SU-DHL-6 (cell line): ENCODE measurements at regions not wholly inside any gene's neighbourhood (a gene's known extent, or its start where the extent isn't known, plus 50 kb on each side); places are given as distances from the start of the nearest gene placed in this dataset.

ENCODE experiments used
- H2AFZ ChIP-seq: fragments of 200-600 bp; sonication (generic); 2 replicates; pipeline ENCODE4 v1.6.1; 2014; ENCODE audit warnings: low read depth, mild to moderate bottlenecking, moderate library complexity, mixed read lengths, antibody characterized with exemption, low read length; ENCODE audit not compliant: severe bottlenecking
- H3F3A ChIP-seq: fragments of 200-600 bp; shearing (Covaris generic); 2 replicates; pipeline ENCODE4 v1.6.0; 2016; ENCODE audit warnings: antibody characterized with exemption, mild to moderate bottlenecking; ENCODE audit not compliant: insufficient read depth
- H3K27ac ChIP-seq: fragments of 200-600 bp; sonication (generic); 2 replicates; pipeline ENCODE4 v1.5.1; 2016; ENCODE audit warnings: low read depth, mild to moderate bottlenecking, low read length, moderate library complexity, mixed read lengths
- H3K27me3 ChIP-seq: fragments of 200-600 bp; sonication (generic), shearing (Covaris generic); 2 replicates; pipeline ENCODE4 v1.6.0; 2014; ENCODE audit warnings: mild to moderate bottlenecking, low read length
- H3K36me3 ChIP-seq: fragments of 200-600 bp; sonication (generic); 2 replicates; pipeline ENCODE4 v1.6.1; 2014; ENCODE audit warnings: mild to moderate bottlenecking, low read length, mixed read lengths
- H3K4me2 ChIP-seq: fragments of 300-600, 200-600 bp; shearing (Covaris generic), sonication (generic); 2 replicates; pipeline ENCODE4 v1.6.0; 2014; ENCODE audit warnings: low read length, low read depth, mild to moderate bottlenecking; ENCODE audit not compliant: poor library complexity, severe bottlenecking
- H3K4me3 ChIP-seq: fragments of 200-600 bp; sonication (generic); 2 replicates; pipeline ENCODE4 v1.5.1; 2014; ENCODE audit warnings: antibody characterized with exemption, low read length, mild to moderate bottlenecking, mixed read lengths; ENCODE audit not compliant: insufficient read depth, poor library complexity, severe bottlenecking
- H3K79me2 ChIP-seq: fragments of 200-600 bp; sonication (generic); 2 replicates; pipeline ENCODE4 v1.6.1; 2014; ENCODE audit warnings: mild to moderate bottlenecking, low read length, moderate library complexity; ENCODE audit not compliant: insufficient read depth
- H3K9ac ChIP-seq: fragments of 200-600 bp; sonication (generic); 2 replicates; pipeline ENCODE4 v1.7.0; 2014; ENCODE audit warnings: mild to moderate bottlenecking, low read length
- H3K9me2 ChIP-seq: fragments of 200-600 bp; sonication (generic); replicated peaks from 2 replicates; pipeline ENCODE4 v1.6.1; 2014; ENCODE audit warnings: low read length; ENCODE audit not compliant: insufficient read depth
- H3K9me3 ChIP-seq: fragments of 200-600 bp; sonication (generic); 2 replicates; pipeline ENCODE4 v1.6.1; 2014; ENCODE audit warnings: low read length, mixed read lengths; ENCODE audit not compliant: insufficient read depth
- H4K20me1 ChIP-seq: fragments of 200-600 bp; sonication (generic); 2 replicates; pipeline ENCODE4 v1.6.1; 2014; ENCODE audit warnings: low read depth, mild to moderate bottlenecking, antibody characterized with exemption, low read length, moderate library complexity, mixed read lengths
- EZH2phosphoT487 ChIP-seq: fragments of 200-600 bp; sonication (generic), shearing (Covaris generic); conservative IDR thresholded peaks from 2 replicates; pipeline ENCODE4 v1.6.1; 2018; ENCODE audit warnings: mild to moderate bottlenecking, antibody characterized with exemption, low read length, moderate library complexity, mixed read lengths
- TF ChIP-seq, protein P1 (sequence below): fragments of 200-600 bp; sonication (generic); IDR thresholded peaks from one replicate; pipeline ENCODE4 v1.5.1; 2017; ENCODE audit warnings: antibody characterized with exemption, mild to moderate bottlenecking, low read length, moderate library complexity; ENCODE audit not compliant: insufficient read depth, poor library complexity, severe bottlenecking

DNA sequence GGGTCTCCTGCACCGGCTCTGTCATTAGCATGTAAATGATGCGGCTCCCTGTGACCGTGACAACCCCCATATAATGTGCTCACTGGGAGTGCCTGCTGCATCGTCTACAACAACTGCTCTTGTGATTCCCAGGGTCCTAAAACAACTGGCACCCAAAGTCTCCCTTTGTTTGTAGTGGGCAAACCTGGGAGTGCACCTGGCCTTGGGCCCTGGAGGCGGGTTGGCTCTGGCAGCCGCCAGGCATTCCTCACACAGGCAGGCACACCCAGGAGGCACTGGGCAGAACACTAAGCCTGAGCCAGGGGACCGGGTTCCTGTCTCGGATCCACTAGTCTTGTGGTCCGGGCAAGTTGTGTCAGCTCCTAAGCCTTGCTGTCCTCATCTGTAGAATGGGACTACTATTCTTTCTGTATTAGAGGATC is 115.5 kb upstream of the GPR26 start:
- Histone ChIP-seq H4K20me1 (no peaks in the 10 kb centered on the region), H3K4me2 (no peak overlapping the region), H3K9ac (no peak overlapping the region), H3K9me2 (no peaks in the 10 kb centered on the region), H3K36me3 (no peaks in the 10 kb centered on the region), H2AFZ (no peak overlapping the region), H3K79me2 (no peaks in the 10 kb centered on the region), H3K9me3 (no peaks in the 10 kb centered on the region), H3K4me3 (no peak overlapping the region), H3K27ac (no peak overlapping the region), H3K27me3 (no peaks in the 10 kb centered on the region), H3F3A (no peaks in the 10 kb centered on the region)
- no peak for TF ChIP-seq EZH2phosphoT487
- TF ChIP-seq, protein P1, sequence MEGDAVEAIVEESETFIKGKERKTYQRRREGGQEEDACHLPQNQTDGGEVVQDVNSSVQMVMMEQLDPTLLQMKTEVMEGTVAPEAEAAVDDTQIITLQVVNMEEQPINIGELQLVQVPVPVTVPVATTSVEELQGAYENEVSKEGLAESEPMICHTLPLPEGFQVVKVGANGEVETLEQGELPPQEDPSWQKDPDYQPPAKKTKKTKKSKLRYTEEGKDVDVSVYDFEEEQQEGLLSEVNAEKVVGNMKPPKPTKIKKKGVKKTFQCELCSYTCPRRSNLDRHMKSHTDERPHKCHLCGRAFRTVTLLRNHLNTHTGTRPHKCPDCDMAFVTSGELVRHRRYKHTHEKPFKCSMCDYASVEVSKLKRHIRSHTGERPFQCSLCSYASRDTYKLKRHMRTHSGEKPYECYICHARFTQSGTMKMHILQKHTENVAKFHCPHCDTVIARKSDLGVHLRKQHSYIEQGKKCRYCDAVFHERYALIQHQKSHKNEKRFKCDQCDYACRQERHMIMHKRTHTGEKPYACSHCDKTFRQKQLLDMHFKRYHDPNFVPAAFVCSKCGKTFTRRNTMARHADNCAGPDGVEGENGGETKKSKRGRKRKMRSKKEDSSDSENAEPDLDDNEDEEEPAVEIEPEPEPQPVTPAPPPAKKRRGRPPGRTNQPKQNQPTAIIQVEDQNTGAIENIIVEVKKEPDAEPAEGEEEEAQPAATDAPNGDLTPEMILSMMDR, result no peak

DNA sequence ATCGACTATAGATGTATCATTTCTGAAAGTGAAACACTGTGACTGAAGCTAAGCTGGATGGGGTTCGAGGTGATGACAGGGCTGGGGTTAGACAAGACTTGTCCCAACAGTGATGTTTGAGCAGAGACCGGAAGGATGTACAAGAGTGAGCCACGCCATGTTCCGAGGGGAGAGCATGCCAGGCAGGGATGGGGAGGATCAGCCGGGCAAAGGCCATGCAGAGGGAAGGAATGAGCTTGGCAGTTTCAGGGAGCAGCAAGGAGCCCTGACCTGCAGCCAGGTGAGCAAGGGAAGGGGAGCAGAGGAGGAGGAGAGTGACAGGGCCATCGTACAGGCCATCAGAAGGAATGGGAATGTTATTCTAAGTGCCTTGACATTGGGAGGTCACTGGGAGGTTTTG is 114.9 kb upstream of the GPR26 start:
- no peaks in the 10 kb centered on the region for H3K9me3 ChIP-seq
- TF ChIP-seq, protein P1, result no peak
- TF ChIP-seq EZH2phosphoT487, result no peak
- H3K4me2 ChIP-seq, result no peak overlapping the region
- no peaks in the 10 kb centered on the region for H3K36me3 ChIP-seq
- H2AFZ ChIP-seq, result no peak overlapping the region
- no peaks in the 10 kb centered on the region for H3F3A ChIP-seq
- no peak overlapping the region for H3K4me3 ChIP-seq
- no peak overlapping the region for H3K27ac ChIP-seq
- H3K79me2 ChIP-seq, result no peaks in the 10 kb centered on the region
- H3K9ac ChIP-seq, result no peak overlapping the region
- no peaks in the 10 kb centered on the region for H4K20me1 ChIP-seq
- H3K9me2 ChIP-seq, result no peaks in the 10 kb centered on the region
- H3K27me3 ChIP-seq, result no peaks in the 10 kb centered on the region

DNA sequence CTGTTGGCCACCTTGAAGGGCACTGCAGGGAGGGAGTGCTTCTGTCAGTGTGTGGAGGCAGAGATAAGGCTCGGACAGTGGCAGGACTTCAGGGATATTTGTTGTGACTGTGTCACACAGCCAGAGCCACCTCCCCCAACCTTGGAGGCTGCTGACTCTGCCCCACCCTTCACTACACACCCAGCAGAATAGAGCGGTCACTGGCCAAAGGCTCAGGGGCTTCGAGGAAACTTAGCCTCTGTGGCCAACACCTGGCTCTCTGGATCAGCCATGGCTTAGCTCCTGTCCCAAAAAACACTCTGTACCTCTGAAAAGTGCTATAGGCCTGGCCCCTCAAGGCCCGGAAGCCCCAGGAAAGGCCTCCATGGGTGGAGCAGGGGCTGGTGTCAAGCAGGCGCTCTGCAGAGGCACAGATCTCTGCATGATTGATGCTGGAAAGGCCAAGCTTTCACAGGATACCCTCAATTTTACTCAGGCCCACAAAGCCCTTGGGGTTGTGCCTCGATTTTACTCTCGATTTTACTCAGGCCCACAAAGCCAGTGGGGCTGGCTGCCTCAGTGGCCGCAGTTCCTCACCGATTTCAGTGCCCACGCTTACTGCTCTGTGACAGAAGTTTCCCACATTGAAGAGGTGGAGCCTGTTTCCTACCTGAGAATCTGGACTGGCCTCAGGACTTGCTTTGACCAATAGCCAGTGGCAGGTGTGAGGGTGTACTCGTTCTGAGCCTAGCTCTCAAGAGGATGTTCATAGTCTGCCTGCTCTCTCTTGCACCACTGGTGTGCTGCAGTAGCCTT is 113.2 kb upstream of the GPR26 start:
- H3K4me2 ChIP-seq, result no peak overlapping the region
- no peaks in the 10 kb centered on the region for H3K79me2 ChIP-seq
- H3K9me3 ChIP-seq, result no peaks in the 10 kb centered on the region
- H3K27me3 ChIP-seq, result no peaks in the 10 kb centered on the region
- no peak overlapping the region for H3K27ac ChIP-seq
- no peaks in the 10 kb centered on the region for H3K9me2 ChIP-seq
- H4K20me1 ChIP-seq, result no peaks in the 10 kb centered on the region
- H3K4me3 ChIP-seq, result no peak overlapping the region
- no peak overlapping the region for H2AFZ ChIP-seq
- H3F3A ChIP-seq, result no peaks in the 10 kb centered on the region
- H3K9ac ChIP-seq, result no peak overlapping the region
- no peaks in the 10 kb centered on the region for H3K36me3 ChIP-seq
- TF ChIP-seq EZH2phosphoT487, result no peak
- TF ChIP-seq, protein P1, result no peak
